Cardiac fibroblast (primary cell): ENCODE measurements at regions not wholly inside any gene's neighbourhood (a gene's known extent, or its start where the extent isn't known, plus 50 kb on each side); places are given as distances from the start of the nearest gene placed in this dataset.

Source experiments
- DNase-seq, 2 donors: peaks; one replicate each; pipeline versions ENCODE4 v3.0.0 to v3.0.0-alpha.2; 2010; ENCODE audit warnings: low read depth in 2 of 2
- H3K4me3 ChIP-seq, 2 donors: replicated peaks in 1 of 2; 1 replicate in 1 of 2; 2 replicates in 1 of 2; pipeline ENCODE4 v1.5.1; 2011; ENCODE audit warnings: low read depth in 2 of 2, low read length in 2 of 2, mild to moderate bottlenecking in 2 of 2, moderate library complexity in 1 of 2
- CTCF ChIP-seq: IDR thresholded peaks from one replicate; pipeline ENCODE4 v1.5.1; 2011; ENCODE audit warnings: low read depth, mild to moderate bottlenecking, low read length, inconsistent platforms

DNA sequence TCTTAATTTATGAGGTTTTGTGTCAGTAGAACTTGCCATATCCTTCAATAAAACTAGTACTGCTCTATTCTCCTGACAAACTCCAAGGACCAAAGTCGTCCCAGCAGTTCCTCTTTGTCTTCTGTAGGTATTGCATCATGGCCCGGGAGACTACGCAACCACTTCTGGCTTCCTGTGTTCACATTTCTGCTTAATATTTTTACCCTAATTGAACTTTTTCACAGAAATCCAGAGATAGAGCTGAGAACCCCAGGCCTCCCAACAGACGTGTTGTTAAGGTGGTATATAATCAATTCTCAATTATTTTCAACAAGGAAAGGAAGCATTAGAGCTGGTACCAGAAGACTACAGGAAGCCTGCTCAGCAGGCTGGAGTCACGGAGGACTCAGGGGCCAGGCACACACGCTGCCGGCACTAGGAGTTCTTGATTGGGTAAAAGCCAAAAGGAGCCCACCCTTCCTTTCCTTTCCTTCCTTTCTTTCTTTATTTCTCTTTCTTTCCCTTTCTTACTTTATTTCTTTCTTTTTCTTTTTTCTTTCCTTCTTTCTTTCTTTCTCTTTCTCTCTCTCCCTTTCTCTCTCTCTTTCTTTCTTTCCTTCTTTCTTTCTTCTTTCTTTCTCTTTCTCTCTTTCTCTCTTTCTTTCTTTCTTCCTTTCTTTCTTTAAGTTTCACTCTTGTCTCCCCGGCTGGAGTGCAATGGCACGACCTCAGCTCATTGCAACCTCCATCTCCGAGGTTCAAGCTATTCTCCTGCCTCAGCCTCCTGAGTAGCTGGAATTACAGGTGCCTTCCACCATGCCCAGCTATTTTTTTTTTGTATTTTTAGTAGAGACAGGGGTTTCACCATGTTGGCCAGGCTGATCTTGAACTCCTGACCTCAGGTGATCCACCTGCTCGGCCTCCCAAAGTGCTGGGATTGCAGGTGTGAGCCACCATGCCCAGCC, 173.7 kb downstream of the ZBTB18 start:
- peak; percentile 46 to 55 for DNase-seq
- TF ChIP-seq CTCF, result no peak
- no peak overlapping the region for H3K4me3 ChIP-seq

- no peak overlapping the region for H3K4me3 ChIP-seq
- peak in 1 of 2 donors; percentile 59 for DNase-seq
- no peak for TF ChIP-seq CTCF
Measured at GRCh38 chr1:244226435-244226834, 175.4 kb downstream of the ZBTB18 start.

GRCh38 chr1:244230470-244230869, 179.4 kb downstream of the ZBTB18 start:
- TF ChIP-seq CTCF, result no peak

GRCh38 chr1:244231193-244231571, 180.1 kb downstream of the ZBTB18 start:
- H3K4me3 ChIP-seq, result peak overlapping the region in 1 of 2 donors; percentile 2
- DNase-seq, result peak in 1 of 2 donors; percentile 52

More at GRCh38 chr1:244230470-244230869, 179.4 kb downstream of the ZBTB18 start:
- no peak for DNase-seq
- H3K4me3 ChIP-seq, result no peak overlapping the region

DNA sequence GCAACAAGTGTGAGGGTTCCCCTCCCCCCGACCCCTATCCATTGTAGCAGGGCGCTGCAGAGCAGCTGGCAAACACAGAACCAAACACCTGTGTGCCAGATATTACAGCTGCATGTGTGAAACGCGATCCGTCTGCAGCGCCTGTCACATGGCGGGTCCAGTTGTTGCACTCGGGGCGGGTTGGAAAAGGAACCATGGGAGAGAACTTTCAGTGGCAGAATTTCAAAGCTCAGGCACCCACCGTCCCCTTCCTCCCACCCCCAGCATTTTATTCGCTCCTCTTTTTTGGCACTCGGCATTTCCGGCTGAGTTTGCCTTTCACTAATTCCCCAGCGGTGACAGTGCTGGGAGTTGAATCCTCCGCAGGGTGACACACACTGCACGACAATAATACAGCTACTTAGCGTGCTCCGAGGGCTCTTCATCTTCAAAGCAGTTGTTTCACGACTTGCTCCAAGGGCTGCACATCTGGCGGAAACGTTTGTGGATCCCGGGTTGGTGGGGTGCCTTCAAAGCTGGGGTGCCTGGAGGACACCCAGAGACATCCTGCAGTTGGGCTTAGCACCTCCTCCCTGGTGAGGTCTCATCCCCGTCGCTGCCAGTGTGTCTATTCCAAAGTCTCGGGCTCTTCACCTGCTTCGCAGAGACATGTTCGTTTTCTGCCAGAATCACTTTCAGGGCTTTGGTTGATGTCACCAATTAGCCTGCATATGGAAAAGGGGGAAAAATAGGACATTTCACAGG, 180.7 kb downstream of the ZBTB18 start:
- H3K4me3 ChIP-seq, result peak overlapping the region in 1 of 2 donors; percentile 2

More at GRCh38 chr1:244231193-244231571, 180.1 kb downstream of the ZBTB18 start:
- no peak for TF ChIP-seq CTCF

More for the DNA sequence above, 180.7 kb downstream of the ZBTB18 start:
- TF ChIP-seq CTCF, result no peak
- peak; percentile 21 to 29 for DNase-seq
